Caki2 (cell line): ENCODE measurements at regions not wholly inside any gene's neighbourhood (a gene's known extent, or its start where the extent isn't known, plus 50 kb on each side); places are given as distances from the start of the nearest gene placed in this dataset.
"Not testable (repeated sequence)": the region's sequence is repeated elsewhere in the genome, so short reads cannot be mapped to it uniquely, and the experiment has no call there.

Experiments
- DNase-seq: peaks from one replicate; pipeline ENCODE4 v3.0.0-alpha.2; 2015; ENCODE audit warnings: low read depth
- in situ Hi-C: cut with HindIII; loops from 2 replicates; pipeline ENCODE4 v1.10.0; 2016; ENCODE audit warnings: low sequenced_read_pairs, low pct_unique_long_range_greater_than_20kb, mixed read lengths

DNA sequence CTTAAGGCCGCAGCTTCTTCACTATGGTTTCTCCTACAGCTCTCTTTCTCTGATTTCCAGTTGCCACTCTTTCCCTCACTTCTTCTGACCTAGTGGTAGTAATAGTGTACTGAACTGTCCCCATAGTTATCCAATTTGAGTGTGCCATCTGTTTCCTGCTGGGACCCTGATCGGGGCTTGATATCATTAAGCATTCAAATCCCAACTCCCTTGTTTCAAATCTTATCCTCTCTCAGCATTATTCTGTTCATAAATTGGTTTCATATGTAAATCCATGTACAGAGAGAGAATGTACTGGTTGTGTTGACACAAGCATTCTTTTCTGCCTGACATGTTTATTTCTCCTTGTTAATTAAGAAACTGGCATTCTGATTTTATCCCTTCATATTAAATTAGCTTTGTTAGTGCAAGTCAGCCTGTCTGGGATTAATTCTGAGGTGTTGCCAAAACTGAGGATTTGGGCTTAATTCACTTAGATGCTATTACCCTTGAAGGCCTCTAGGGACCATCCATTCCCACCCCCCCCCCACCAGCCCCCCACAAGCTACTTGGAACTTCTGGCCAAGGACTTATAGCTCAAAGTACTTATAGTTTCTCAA, 84.6 kb upstream of the PROKR2 start:
- no peak for DNase-seq

DNA sequence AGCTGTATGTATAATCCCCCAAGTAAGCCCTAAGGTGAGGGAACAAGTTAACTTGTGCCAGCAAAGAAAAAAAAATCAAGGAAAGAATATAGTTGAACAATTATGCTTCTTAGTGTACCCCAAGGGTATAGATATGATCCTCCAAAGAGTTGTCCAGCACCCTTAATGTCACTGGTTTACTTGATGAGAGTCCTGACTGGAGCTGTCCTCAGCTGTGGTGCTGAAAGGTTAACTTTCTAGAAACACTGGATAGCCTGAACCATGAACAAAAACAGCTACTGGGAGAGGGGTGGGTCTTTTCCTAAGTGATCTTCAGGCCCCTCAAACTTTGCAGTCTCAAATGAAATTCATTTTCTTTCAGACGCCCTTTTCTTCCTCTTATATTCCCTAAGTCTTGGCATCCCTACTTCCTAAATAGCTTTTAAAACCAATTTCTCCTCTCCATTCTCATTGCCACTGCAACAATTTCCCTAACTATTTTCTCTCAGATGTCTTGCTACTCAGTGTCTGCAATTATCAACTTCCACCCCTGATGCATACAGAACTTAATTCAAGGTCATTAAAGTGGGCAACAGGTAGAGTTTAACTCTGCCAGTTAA, 83.5 kb upstream of the PROKR2 start:
- DNase-seq, result peak; percentile 29

More for the DNA sequence above, 84.6 kb upstream of the PROKR2 start:
- in situ Hi-C loops, result no loop called here

DNA sequence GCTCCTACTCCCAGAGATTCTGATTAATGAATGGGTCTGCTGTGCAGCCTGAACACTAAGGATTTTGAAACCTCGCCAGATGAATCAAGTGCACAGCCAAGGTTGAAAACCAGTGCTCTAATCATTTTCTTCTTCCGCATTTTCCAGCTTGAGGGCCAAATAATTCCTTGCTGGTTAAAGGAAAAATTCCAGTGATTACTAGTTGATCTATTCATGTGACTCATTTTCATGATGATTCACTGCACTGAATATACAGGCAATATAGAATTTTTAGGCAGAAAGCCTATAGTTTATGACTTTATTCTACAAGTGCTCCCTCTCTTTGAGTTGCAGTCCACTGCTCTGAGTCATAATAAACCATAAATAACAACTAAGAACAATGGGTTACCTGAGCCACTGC, 80.6 kb upstream of the PROKR2 start:
- DNase-seq, result no peak
- in situ Hi-C loops, result no loop called here

More for the DNA sequence above, 83.5 kb upstream of the PROKR2 start:
- in situ Hi-C loops, result no loop called here

DNA sequence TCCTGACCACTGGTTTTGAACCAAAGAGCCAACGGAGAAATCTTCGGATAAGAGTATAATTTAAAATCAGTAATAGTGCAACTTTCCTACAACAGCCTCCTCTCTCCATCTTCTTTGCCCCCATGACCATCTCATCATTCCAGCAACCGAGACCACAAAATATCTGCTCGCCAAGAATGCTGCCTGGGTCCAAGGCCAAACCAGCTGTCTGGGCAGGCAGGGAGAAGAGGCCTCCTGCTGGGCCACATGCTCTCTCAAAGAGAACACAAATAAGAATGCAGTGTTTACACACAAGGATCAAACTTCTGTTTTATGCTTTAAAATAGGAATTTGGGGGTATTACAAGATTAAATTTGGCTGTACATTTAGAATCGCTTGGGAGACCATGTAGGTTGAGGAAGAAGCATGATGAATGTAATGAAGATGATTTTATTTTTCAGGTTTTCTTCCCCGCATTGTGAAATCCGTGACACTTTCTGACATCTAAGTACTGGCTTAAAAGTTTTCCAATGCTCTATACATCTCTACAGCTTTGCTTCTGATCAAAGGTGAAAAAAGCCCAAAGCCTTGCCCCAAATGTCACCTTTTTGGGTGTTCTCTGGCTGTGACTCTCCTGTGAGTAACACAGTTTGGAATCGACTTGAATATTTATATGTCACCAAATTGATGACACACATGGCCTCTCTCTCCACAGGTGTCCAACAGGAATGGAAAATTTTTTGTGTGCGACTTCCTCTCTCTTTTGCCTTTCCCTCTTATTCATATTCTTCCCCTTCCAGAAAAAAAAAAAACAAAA, 79.4 kb upstream of the PROKR2 start:
- no peak for DNase-seq
- in situ Hi-C loops, result no loop called here

DNA sequence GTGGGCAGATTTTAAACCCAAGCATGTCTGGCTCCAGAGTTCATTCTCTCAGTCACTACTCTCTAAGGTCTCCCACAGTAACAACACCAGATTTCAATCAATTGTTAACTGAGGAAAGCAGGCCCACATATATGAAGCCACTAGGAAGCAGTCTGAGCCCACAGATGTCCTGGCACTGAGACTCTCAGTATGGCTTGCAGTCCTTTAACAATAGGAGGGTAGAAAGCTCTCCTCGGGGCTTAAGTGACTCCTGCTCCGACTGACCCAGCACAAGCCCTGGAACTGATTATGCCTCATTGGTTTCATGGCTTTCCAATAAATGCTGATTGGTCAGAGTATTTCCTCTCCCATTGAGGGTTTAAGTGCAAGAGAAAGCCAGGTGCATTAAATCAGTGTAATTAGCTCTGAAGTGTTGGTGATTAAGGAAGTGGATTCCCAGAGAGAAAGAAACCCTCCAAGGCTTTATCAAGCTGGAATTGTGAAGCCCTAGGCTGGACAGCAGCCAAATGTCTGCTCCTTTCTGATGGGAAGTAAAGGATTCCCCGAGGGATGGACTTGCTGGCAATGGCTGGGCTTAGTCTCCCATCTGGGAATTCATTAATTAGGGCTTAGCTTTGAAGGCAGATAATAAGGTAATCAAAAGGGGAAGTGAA, 76.6 kb upstream of the PROKR2 start:
- DNase-seq, result no peak
- in situ Hi-C loops, result no loop called here

DNA sequence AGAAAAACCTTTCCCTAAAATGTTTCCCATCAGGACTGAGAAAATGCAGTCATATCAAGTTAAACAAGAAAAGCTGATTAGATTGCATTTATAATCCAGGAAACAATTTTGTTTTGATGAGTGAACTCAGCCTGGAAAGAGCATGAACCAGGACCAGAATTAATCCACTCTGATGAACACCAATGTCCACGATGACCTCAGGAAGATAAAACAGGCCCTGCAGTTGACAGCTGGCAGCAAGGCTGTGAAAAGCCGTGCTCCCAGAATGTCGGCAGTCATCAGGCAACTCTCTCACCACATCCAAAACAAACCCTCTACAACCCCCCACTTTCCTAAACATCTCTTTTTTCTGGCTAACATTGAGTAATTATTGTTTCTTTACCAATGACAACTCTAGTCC, 74.0 kb upstream of the PROKR2 start:
- DNase-seq, result no peak
- in situ Hi-C loops, result no loop called here

DNA sequence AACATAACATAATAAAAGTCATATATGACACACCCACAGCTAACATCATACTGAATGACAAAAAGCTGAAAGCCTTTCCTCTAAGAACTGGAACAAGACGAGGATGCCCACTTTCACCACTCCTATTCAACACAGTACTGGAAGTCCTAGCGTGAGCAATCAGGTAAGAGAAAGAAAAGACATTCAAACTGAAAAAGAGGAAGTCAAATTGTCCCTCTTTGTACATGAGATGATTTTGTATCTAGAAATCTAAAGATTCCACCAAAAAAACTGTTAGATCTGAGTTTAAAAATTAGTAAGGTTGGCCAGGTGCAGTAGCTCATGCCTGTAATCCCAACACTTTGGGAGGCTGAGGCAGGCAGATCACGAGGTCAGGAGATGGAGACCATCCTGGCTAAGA, 70.1 kb upstream of the PROKR2 start:
- DNase-seq, in situ Hi-C loops: not testable (repeated sequence)

DNA sequence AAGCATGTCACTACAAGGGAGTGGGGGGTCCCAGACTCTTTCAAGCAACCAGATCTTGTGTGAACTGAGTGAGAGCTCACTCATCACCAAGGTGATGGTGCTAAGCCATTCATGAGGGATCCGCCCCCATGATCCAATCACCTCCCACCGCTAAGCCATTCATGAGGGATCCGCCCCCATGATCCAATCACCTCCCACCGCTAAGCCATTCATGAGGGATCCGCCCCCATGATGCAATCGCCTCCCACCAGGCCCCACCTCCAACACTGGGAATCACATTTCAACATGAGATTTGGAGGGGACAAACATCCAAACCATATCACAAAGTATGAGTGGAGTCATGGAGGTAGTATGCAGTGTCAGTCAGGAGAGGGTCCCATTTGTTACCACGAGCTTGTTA, 64.8 kb upstream of the PROKR2 start:
- in situ Hi-C loops, DNase-seq: not testable (repeated sequence)

DNA sequence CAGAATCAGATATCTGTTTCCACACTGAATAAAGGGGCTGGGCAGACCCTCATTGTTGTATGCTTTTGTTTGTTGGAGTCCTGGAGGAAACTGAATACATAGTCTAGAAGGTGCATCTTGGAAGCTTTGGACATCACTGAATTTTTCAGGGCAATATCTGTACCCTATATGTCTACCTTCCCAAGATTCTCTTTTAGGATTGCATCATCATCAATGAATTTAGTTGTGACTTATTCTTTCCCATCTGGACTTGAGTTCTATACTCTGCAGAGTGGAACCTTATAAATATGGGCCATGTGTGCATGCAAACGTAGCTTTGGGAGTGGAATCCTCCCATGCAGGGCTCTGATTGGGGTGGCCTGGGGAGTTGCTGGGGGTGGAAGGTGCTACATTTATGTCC, 60.7 kb upstream of the PROKR2 start:
- no peak for DNase-seq
- in situ Hi-C loops, result no loop called here

DNA sequence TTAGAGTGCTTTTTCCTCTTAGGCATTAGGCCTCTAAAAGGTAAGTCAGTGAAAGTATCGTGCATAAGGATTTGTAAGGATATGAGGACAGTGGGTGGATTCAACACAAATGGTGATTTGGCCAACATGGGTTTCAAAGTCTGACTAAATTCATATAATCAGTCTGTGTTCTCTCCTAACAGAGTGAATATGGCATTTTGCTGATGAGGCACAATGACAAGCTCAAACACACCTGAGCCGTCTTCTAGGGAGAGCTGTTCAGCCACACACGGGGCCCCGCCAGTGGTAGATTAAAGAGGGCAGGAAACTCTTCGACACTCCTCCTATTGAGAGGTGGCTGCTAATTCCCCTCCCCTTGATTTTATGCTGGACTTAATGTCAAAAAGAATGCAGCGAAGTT, 59.5 kb upstream of the PROKR2 start:
- in situ Hi-C loops, result no loop called here
- no peak for DNase-seq

DNA sequence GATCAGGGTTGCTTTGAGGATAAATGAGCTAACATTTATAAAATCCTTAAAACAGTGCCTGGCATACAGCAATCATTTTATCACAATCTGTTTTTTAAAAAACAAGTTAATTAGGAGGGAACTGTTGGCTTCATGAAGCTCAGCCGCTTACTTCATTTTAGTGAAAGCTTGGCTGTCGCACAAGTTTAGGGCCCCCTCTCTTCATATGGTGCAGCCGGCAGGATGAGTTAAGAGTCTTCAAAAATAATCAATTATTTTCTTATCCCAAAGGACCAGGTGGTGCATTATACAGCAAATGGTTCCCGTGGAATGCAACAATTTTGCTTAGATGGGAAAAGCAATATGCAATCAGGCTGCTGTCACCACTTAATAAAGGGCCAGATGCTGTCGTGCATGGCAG, 57.4 kb upstream of the PROKR2 start:
- no peak for DNase-seq
- in situ Hi-C loops, result no loop called here

DNA sequence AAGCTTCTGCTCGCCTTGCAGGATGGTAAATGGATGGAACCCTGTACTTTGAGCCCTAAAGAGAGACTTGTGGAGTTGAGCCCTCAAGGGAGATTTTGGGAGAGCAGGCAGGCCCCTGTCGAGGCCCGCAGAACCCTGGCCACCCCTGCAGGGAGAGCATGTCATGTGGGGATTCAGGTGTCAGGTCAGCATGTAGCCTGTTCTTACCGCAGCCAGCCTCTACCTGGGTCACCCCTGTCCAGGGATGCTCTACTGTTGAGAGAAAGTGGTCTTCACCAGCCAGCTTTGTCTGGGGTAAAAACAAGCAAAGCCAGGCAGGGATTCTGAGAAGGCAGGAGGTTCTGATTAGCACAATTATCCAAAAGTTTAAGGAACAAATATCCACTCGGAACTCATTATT, 55.6 kb upstream of the PROKR2 start:
- no peak for DNase-seq
- in situ Hi-C loops, result no loop called here

DNA sequence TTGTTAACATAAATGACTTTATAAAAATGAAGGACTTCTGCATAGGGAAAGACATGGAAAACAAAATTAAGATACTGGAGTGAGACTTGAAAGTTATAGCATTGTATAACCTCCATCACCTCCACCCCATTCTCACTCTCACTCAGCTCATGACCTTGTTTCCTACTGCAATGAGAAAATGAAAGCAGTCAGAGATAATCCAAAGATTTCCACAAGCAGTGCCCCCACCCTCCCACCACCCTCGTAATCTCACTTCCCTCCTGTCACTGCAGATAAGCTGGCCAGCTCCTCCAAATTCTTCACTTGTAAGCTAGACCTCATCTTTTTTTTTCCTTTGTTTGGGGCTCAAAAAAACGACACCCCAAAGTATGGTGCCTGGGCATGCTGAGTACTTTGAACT, 52.9 kb upstream of the PROKR2 start:
- DNase-seq, result no peak
- in situ Hi-C loops, result no loop called here
